Activated T-cell treated with anti-CD3 and anti-CD28 coated beads for 4 hours (primary cell): ENCODE measurements at regions not wholly inside any gene's neighbourhood (a gene's known extent, or its start where the extent isn't known, plus 50 kb on each side); places are given as distances from the start of the nearest gene placed in this dataset.
"Not testable (repeated sequence)": the region's sequence is repeated elsewhere in the genome, so short reads cannot be mapped to it uniquely, and the experiment has no call there.

Experiments used
- DNase-seq: peaks from one replicate; pipeline ENCODE4 v3.0.0-alpha.2; 2020

GRCh38 chr10:8316284-8316683 is 261.8 kb downstream of the GATA3 start:
- no peak for DNase-seq

- not testable (repeated sequence) for DNase-seq
Observed at GRCh38 chr10:8318429-8318828, 263.9 kb downstream of the GATA3 start.

DNA sequence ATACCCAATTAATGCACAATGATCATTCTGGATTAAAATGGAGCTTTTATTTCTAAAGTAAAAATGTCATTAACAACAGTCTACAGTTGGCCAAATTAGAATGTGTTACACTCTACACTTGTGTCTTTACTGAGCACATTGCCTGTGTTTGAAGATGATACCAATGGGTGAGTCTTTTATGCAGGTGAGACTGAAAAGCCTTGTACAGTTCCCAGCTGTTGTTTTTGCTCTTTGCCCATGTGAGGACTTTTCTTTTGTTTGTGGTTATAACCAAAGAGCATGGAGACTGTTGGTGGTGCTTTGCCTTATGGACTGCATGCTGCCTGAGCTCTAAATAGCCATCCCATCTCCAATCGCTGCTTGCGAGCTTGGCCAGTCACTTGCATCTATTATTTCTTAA is 264.5 kb downstream of the GATA3 start:
- no peak for DNase-seq

- no peak for DNase-seq
Observed at GRCh38 chr10:8319704-8320103, 265.2 kb downstream of the GATA3 start.

DNA sequence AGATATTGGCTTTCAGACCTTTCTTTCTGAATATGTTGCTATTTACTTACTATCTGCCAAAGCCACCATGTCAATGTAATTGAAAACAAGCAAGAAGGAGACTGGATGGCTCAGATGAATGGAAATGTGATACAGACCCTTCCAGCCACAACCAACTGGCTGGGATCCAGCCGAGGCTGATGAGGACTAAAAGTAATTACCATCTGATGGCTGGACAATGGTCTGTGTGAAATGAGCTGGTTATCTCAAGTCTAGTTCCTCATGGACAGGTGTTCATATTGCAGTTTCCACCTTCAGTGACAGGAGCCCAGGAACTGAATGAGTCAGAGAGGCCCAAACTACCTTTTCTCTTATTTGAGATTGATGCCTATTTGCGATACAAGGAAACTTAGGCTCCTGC is 267.5 kb downstream of the GATA3 start:
- no peak for DNase-seq

DNA sequence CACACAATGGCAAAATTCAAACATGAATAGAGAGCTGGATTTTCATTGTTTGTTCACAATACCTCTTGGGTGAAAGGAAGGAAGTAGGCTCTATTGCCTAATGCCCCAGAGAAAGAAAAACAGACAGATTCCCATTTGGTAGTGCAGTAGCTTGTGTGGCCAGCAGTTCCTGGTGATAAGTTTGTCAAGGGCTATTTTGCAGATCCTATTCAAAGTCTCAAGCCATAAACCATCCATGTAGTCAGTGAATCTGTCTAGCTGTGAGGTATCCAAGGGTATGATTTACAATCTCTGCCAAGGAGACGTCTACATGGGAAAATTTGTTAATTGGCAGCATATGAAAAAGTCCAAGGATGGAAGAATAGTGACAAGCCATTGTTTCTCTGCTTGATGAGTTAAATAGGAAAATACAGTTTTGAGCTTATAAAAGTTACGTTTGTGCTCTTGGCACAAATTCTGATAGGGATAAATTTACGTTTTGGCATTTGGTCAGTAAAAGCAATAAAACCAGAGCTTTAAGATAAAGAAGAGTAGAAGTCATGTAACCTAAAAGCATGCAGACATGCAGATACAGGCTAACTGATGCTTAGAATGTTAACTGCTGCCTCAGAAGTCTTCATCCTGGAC is 269.1 kb downstream of the GATA3 start:
- no peak for DNase-seq

- no peak for DNase-seq
Observed at GRCh38 chr10:8325024-8325980, 270.8 kb downstream of the GATA3 start.

- DNase-seq: no peak
Observed at GRCh38 chr10:8326396-8327139, 272.1 kb downstream of the GATA3 start.

GRCh38 chr10:8327140-8327423 is 272.6 kb downstream of the GATA3 start:
- no peak for DNase-seq

DNA sequence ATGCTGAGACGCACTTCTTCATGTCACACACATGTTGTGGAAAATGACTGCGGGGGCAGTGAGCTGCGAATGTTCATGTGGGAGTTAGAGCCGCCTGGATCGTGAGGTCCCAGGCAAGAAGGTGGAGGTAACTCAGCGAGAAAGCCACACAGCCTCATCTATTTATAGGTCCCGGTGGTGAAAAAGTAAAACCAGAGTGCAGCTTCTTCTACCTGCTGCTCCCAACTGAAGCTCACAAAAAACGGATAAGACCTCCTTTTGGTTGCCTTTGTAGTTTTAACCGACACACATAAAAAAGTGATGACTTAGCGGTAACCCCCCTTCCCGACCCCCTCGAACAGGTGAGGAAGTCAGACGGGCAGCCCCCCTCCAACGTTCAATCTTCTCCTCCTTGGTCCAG is 276.9 kb downstream of the GATA3 start:
- DNase-seq: peak; percentile 32

- peak; percentile 69 for DNase-seq
Observed at GRCh38 chr10:8331896-8332729, 277.6 kb downstream of the GATA3 start.

DNA sequence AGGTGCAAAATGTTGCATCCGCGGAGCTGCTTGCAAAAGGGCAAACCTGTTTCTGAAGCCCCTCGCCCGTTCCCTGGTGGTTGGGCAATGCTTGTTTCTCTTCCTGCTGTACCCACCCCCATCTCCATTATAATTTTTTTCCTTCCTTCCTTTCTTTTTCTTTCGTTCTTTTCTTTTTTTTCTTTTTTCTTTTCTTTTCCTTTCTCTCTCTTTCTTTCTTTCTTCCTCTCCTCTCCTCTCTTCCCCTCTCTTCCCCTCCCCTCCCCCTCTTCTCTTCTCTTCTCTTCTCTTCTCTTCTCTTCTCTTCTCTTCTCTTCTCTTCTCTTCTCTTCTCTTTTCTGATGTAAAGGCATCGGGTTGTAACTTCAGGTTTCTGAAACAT is 278.2 kb downstream of the GATA3 start:
- no peak for DNase-seq

GRCh38 chr10:8334631-8335030 is 280.1 kb downstream of the GATA3 start:
- no peak for DNase-seq

DNA sequence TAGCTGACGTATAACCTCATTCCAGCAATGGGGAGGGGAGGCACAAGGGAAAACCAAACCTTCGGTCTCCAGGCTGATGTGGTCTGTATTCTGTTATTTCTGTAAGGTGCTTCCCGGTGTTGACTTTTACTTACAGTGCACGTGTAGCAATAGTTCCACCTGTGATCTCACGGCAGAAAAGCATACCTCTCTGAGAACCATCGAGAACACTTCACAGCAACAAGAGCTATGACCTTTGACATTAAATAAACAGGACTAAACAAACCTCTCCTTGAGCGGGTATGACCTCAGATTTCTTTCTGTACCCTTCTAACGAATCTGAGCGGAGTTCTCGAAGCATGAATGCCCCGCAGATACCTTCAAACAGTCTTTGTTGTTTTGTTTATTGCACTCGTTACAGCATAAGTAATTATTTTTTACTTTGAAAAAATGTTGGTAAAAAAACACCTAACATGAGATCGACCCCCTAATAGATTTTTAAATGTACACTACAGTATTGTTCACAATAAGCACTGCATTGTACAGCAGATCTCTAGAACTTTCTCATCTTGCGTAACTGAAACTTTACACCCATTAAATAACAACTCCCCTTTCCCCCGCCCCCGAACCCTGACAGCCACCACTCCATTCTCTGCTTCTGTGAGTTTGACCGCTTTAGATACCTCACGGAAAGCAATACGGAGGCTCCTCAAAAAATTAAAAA is 282.3 kb downstream of the GATA3 start:
- no peak for DNase-seq

DNA sequence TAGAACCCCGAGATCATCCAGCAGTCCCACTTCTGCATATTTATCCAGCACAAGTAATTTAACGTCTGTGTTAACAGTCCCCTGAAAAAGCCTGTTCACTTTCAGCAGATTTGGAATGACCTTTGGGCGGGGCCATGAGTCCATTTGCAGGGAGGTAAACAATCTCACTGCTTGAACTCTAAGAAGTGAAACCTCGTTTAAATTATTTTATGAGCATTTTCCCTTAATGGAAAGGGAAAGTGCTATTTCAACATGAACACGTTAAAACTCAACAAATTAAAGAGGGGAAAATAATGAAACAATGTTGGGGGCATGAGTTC is 282.8 kb downstream of the GATA3 start:
- no peak for DNase-seq

- no peak for DNase-seq
Observed at GRCh38 chr10:8338177-8338766, 283.8 kb downstream of the GATA3 start.

GRCh38 chr10:8344756-8345155 is 290.3 kb downstream of the GATA3 start:
- DNase-seq: no peak

GRCh38 chr10:8346861-8347260 is 292.4 kb downstream of the GATA3 start:
- DNase-seq: no peak

GRCh38 chr10:8347614-8348013 is 293.1 kb downstream of the GATA3 start:
- DNase-seq: not testable (repeated sequence)

DNA sequence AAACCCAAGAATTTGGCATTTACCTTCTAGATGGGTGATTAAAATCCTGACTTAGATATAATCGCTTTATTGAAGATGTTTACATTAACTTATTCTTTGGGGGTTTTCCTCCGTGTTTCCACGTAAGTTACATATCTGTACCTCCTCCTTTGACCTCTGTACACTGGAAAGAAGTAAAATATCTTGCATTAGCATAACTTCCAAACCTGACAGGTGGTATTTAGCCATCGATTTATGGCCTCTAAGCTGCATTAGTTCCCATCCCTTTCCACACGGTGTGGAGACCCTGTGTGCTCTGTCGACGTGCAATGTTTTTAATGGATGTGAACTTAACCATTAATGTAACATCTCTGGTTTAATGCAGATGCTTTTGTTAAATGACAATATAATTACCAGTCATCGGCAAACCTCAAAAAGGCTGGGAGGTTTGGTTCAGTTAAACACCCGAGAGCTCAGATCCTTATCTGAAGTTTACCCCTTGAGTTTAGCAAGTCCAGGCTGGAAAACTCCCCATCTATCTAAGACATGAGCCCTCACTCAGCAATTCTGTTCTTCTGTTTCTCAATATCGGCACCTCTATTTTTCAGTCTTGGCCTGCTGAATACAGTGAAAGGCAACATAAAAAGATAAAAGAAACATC is 295.2 kb downstream of the GATA3 start:
- DNase-seq: no peak

GRCh38 chr10:8350250-8350967 is 295.9 kb downstream of the GATA3 start:
- DNase-seq: no peak
